HUES6 (cell line): ENCODE measurements at regions not wholly inside any gene's neighbourhood (a gene's known extent, or its start where the extent isn't known, plus 50 kb on each side); places are given as distances from the start of the nearest gene placed in this dataset.

Experiments
- H3K27ac ChIP-seq: 2 replicates; pipeline ENCODE4 v1.7.0; 2013; ENCODE audit warnings: low read depth, mild to moderate bottlenecking, low read length, inconsistent platforms
- H3K27me3 ChIP-seq: 2 replicates; pipeline ENCODE4 v1.6.1; 2013; ENCODE audit warnings: low read length; ENCODE audit not compliant: control insufficient read depth, insufficient read depth
- H3K36me3 ChIP-seq: 2 replicates; pipeline ENCODE4 v1.6.1; 2013; ENCODE audit warnings: low read length; ENCODE audit not compliant: control insufficient read depth, insufficient read depth
- H3K4me1 ChIP-seq: 2 replicates; pipeline ENCODE4 v1.6.1; 2013; ENCODE audit warnings: low read length; ENCODE audit not compliant: control insufficient read depth, insufficient read depth
- H3K4me3 ChIP-seq: 2 replicates; pipeline ENCODE4 v1.5.1; 2013; ENCODE audit warnings: low read depth, low read length
- H3K9ac ChIP-seq: one replicate; pipeline ENCODE4 v1.6.1; 2013; ENCODE audit warnings: mild to moderate bottlenecking, low read length
- H3K9me3 ChIP-seq: 2 replicates; pipeline ENCODE4 v1.6.1; 2013; ENCODE audit warnings: low read depth, low read length; ENCODE audit not compliant: control insufficient read depth, insufficient read depth

GRCh38 chr18:34639687-34640086, 70.4 kb upstream of the DTNA start:
- H3K9me3 ChIP-seq, result no peaks in the 10 kb centered on the region
- no peaks in the 10 kb centered on the region for H3K36me3 ChIP-seq
- H3K9ac ChIP-seq, result no peak overlapping the region
- no peak overlapping the region for H3K27ac ChIP-seq
- peaks cover 18% of the 10 kb centered on the region for H3K4me1 ChIP-seq
- no peak overlapping the region for H3K4me3 ChIP-seq
- H3K27me3 ChIP-seq, result no peaks in the 10 kb centered on the region

GRCh38 chr18:34640276-34640675, 69.8 kb upstream of the DTNA start:
- H3K9ac ChIP-seq, result no peak overlapping the region
- H3K4me3 ChIP-seq, result no peak overlapping the region
- no peaks in the 10 kb centered on the region for H3K27me3 ChIP-seq
- H3K9me3 ChIP-seq, result no peaks in the 10 kb centered on the region
- H3K27ac ChIP-seq, result no peak overlapping the region
- H3K36me3 ChIP-seq, result no peaks in the 10 kb centered on the region
- H3K4me1 ChIP-seq, result peaks cover 18% of the 10 kb centered on the region

- Histone ChIP-seq H3K4me3 (no peak overlapping the region), H3K27me3 (no peaks in the 10 kb centered on the region), H3K36me3 (no peaks in the 10 kb centered on the region), H3K27ac (no peak overlapping the region), H3K9ac (no peak overlapping the region), H3K9me3 (no peaks in the 10 kb centered on the region), H3K4me1 (peaks cover 14% of the 10 kb centered on the region)
These were observed 66.1 kb upstream of the DTNA start for GRCh38 chr18:34643989-34644388.

GRCh38 chr18:34647251-34647650, 62.8 kb upstream of the DTNA start:
- no peak overlapping the region for H3K4me3 ChIP-seq
- no peaks in the 10 kb centered on the region for H3K36me3 ChIP-seq
- H3K9ac ChIP-seq, result no peak overlapping the region
- H3K27ac ChIP-seq, result no peak overlapping the region
- no peaks in the 10 kb centered on the region for H3K9me3 ChIP-seq
- no peaks in the 10 kb centered on the region for H3K27me3 ChIP-seq
- H3K4me1 ChIP-seq, result peaks cover 24% of the 10 kb centered on the region

GRCh38 chr18:34648269-34648985, 61.7 kb upstream of the DTNA start:
- no peaks in the 10 kb centered on the region for H3K9me3 ChIP-seq
- H3K27me3 ChIP-seq, result no peaks in the 10 kb centered on the region
- H3K4me1 ChIP-seq, result peaks cover 24% of the 10 kb centered on the region
- no peak overlapping the region for H3K4me3 ChIP-seq
- no peak overlapping the region for H3K27ac ChIP-seq
- H3K36me3 ChIP-seq, result no peaks in the 10 kb centered on the region
- H3K9ac ChIP-seq, result no peak overlapping the region

GRCh38 chr18:34649080-34649479, 61.0 kb upstream of the DTNA start:
- Histone ChIP-seq H3K27me3 (no peaks in the 10 kb centered on the region), H3K27ac (no peak overlapping the region), H3K9ac (no peak overlapping the region), H3K4me3 (no peak overlapping the region), H3K4me1 (peaks cover 24% of the 10 kb centered on the region), H3K9me3 (no peaks in the 10 kb centered on the region), H3K36me3 (no peaks in the 10 kb centered on the region)

- Histone ChIP-seq H3K4me3 (no peak overlapping the region), H3K4me1 (peaks cover 26% of the 10 kb centered on the region), H3K27ac (no peak overlapping the region), H3K9ac (no peak overlapping the region), H3K36me3 (no peaks in the 10 kb centered on the region), H3K9me3 (no peaks in the 10 kb centered on the region), H3K27me3 (no peaks in the 10 kb centered on the region)
These were observed 60.0 kb upstream of the DTNA start for GRCh38 chr18:34650121-34650545.

GRCh38 chr18:34651586-34652369, 58.3 kb upstream of the DTNA start:
- Histone ChIP-seq H3K9me3 (no peaks in the 10 kb centered on the region), H3K4me3 (no peak overlapping the region), H3K27ac (no peak overlapping the region), H3K27me3 (no peaks in the 10 kb centered on the region), H3K36me3 (no peaks in the 10 kb centered on the region), H3K9ac (peak overlapping the region; percentile 5), H3K4me1 (peaks cover 39% of the 10 kb centered on the region)

GRCh38 chr18:34655131-34655530, 55.0 kb upstream of the DTNA start:
- Histone ChIP-seq H3K27me3 (no peaks in the 10 kb centered on the region), H3K4me1 (peaks cover 58% of the 10 kb centered on the region), H3K36me3 (no peaks in the 10 kb centered on the region), H3K9ac (no peak overlapping the region), H3K4me3 (no peak overlapping the region), H3K27ac (no peak overlapping the region), H3K9me3 (no peaks in the 10 kb centered on the region)

- peak overlapping the region; percentile 69 for H3K9ac ChIP-seq
- H3K27ac ChIP-seq, result peak overlapping the region; percentile 94
- H3K27me3 ChIP-seq, result no peaks in the 10 kb centered on the region
- H3K36me3 ChIP-seq, result no peaks in the 10 kb centered on the region
- no peak overlapping the region for H3K4me3 ChIP-seq
- H3K4me1 ChIP-seq, result peaks cover 69% of the 10 kb centered on the region
- no peaks in the 10 kb centered on the region for H3K9me3 ChIP-seq
These were observed 52.1 kb upstream of the DTNA start for GRCh38 chr18:34657860-34658500.
